HCT116 (cell line): ENCODE measurements at regions not wholly inside any gene's neighbourhood (a gene's known extent, or its start where the extent isn't known, plus 50 kb on each side); places are given as distances from the start of the nearest gene placed in this dataset.

ENCODE experiments used
- ATAC-seq: fragments of 200-7000 bp; cut with Tn5 transposase; 2 replicates; pipeline ENCODE4 v1.9.1; 2020; ENCODE audit warnings: mild to moderate bottlenecking, moderate library complexity
- BruUV-seq: library from RNA; stranded (reverse); fragments of 400-500 nt; replicated peaks from 2 replicates; lab custom pipeline; 2021; lab: Mats Ljungman, UMichigan
- CTCF ChIA-PET: fragments of 300-600 bp; sonication (Branson Sonifier 250); formaldehyde crosslinking; loops from one replicate; lab custom pipeline; 2021; ENCODE audit warnings: antibody characterized with exemption; lab: Charles Lee
- POLR2A ChIA-PET: fragments of 300-600, 350-600 bp; sonication (Branson Sonifier 250); formaldehyde crosslinking; loops from one replicate; lab custom pipeline; 2021; ENCODE audit warnings: antibody characterized with exemption; lab: Charles Lee
- RAD21 ChIA-PET, 2 experiments: fragments of 300-600 bp; sonication (Branson Sonifier 250); formaldehyde crosslinking; loops; one replicate each; lab custom pipeline; 2023; ENCODE audit warnings: low total read pairs in 2 of 2; ENCODE audit not compliant: uncharacterized antibody in 2 of 2, unreplicated experiment in 2 of 2, low non-redundant PET in 1 of 2; lab: Charles Lee
- DNase-seq: peaks from one replicate; pipeline ENCODE4 v3.0.0-alpha.2; 2010; ENCODE audit warnings: low read depth, low spot score
- H2AFZ ChIP-seq: fragments of 200-600 bp; shearing (Covaris generic), sonication (generic); 2 replicates; pipeline ENCODE4 v1.6.1; 2017; ENCODE audit warnings: low read depth, mixed run types, mixed read lengths, antibody characterized with exemption, low read length; ENCODE audit not compliant: poor library complexity, severe bottlenecking
- H3K27ac ChIP-seq: 2 replicates; pipeline ENCODE4 v1.5.1; 2012; ENCODE audit warnings: low read depth, low read length
- H3K27me3 ChIP-seq: fragments of 200-600 bp; sonication (generic); 2 replicates; pipeline ENCODE4 v1.6.1; 2016; ENCODE audit warnings: mixed run types, low read length, mixed read lengths; ENCODE audit not compliant: insufficient read depth
- H3K36me3 ChIP-seq, 2 experiments: fragments of 200-500 bp in 1 of 2; fragments of 200-600 bp in 1 of 2; sonication (Bioruptor generic) in 1 of 2; sonication (generic) in 1 of 2; 2 replicates each; pipeline versions ENCODE4 v1.5.1 to v1.6.1; 2014 to 2016; ENCODE audit warnings: low read length in 2 of 2, inconsistent platforms in 1 of 2, mixed read lengths in 1 of 2, mixed run types in 1 of 2; ENCODE audit not compliant: insufficient read depth in 2 of 2, control insufficient read depth in 1 of 2
- H3K4me1 ChIP-seq, 2 experiments: fragments of 200-600 bp in 1 of 2; sonication (generic) in 1 of 2; 2 replicates each; pipeline versions ENCODE4 v1.5.1 to v1.6.1; 2012 to 2017; ENCODE audit warnings: low read length in 2 of 2, inconsistent platforms in 1 of 2, mild to moderate bottlenecking in 1 of 2, mixed read lengths in 1 of 2, mixed run types in 1 of 2, moderate library complexity in 1 of 2; ENCODE audit not compliant: insufficient read depth in 2 of 2, control insufficient read depth in 1 of 2
- H3K4me2 ChIP-seq: fragments of 200-600 bp; sonication (generic); 2 replicates; pipeline ENCODE4 v1.6.1; 2017; ENCODE audit warnings: mixed run types, low read length, mixed read lengths
- H3K4me3 ChIP-seq, 2 experiments: fragments of 200-600 bp in 1 of 2; sonication (generic) in 1 of 2; replicated peaks in 1 of 2; 2 replicates each; pipeline ENCODE4 v1.5.1; 2011 to 2016; ENCODE audit warnings: low read length in 2 of 2, control low read depth in 1 of 2, low read depth in 1 of 2, mild to moderate bottlenecking in 1 of 2, mixed read lengths in 1 of 2, mixed run types in 1 of 2
- H3K79me2 ChIP-seq: fragments of 200-600 bp; sonication (generic); 2 replicates; pipeline ENCODE4 v1.6.1; 2017; ENCODE audit warnings: mild to moderate bottlenecking, mixed run types, low read length, moderate library complexity, mixed read lengths; ENCODE audit not compliant: insufficient read depth
- H3K9ac ChIP-seq: fragments of 200-600 bp; sonication (generic); 2 replicates; pipeline ENCODE4 v1.6.1; 2016; ENCODE audit warnings: low read length, mixed read lengths
- H3K9me2 ChIP-seq: fragments of 200-600 bp; sonication (generic), shearing (Covaris generic); 2 replicates; pipeline ENCODE4 v1.6.1; 2017; ENCODE audit warnings: mixed run types, mild to moderate bottlenecking, moderate library complexity; ENCODE audit not compliant: insufficient read depth
- H3K9me3 ChIP-seq, 2 experiments: fragments of 200-500 bp in 1 of 2; fragments of 200-600 bp in 1 of 2; sonication (Bioruptor generic) in 1 of 2; sonication (generic) in 1 of 2; 2 replicates each; pipeline ENCODE4 v1.6.1; 2014 to 2017; ENCODE audit warnings: low read length in 2 of 2, mixed read lengths in 2 of 2, inconsistent platforms in 1 of 2, low read depth in 1 of 2, mild to moderate bottlenecking in 1 of 2, mixed run types in 1 of 2, moderate library complexity in 1 of 2; ENCODE audit not compliant: control insufficient read depth in 1 of 2, insufficient read depth in 1 of 2
- H4K20me1 ChIP-seq: fragments of 200-600 bp; sonication (generic), shearing (Covaris generic); 2 replicates; pipeline ENCODE4 v1.6.1; 2017; ENCODE audit warnings: mixed run types, mild to moderate bottlenecking, moderate library complexity; ENCODE audit not compliant: insufficient read depth
- ATF3 ChIP-seq: IDR thresholded peaks from 2 replicates; pipeline ENCODE4 v1.6.1; 2012
- CBX3 ChIP-seq: IDR thresholded peaks from 2 replicates; pipeline ENCODE4 v1.6.1; 2012; ENCODE audit warnings: low read depth
- CEBPB ChIP-seq: IDR thresholded peaks from 2 replicates; pipeline ENCODE4 v1.6.1; 2012; ENCODE audit warnings: low read depth
- CTCF ChIP-seq, 3 experiments: fragments of 200-600 bp in 1 of 3; sonication (generic) in 1 of 3; IDR thresholded peaks in 2 of 3; conservative IDR thresholded peaks in 1 of 3; 2 replicates each; pipeline ENCODE4 v1.5.1; 2012 to 2017; ENCODE audit warnings: low read depth in 2 of 3, low read length in 2 of 3, antibody characterized with exemption in 1 of 3, borderline replicate concordance in 1 of 3, control low read depth in 1 of 3, mild to moderate bottlenecking in 1 of 3, mixed read lengths in 1 of 3, mixed run types in 1 of 3, moderate library complexity in 1 of 3; ENCODE audit not compliant: insufficient read depth in 1 of 3
- ELF1 ChIP-seq: IDR thresholded peaks from 2 replicates; pipeline ENCODE4 v1.6.1; 2012; ENCODE audit warnings: low read depth, borderline replicate concordance
- EZH2 ChIP-seq: fragments of 200-600 bp; sonication (generic); IDR thresholded peaks from 2 replicates; pipeline ENCODE4 v1.6.1; 2017; ENCODE audit warnings: antibody characterized with exemption, mixed run types
- EZH2phosphoT487 ChIP-seq: fragments of 200-600 bp; IDR thresholded peaks from 2 replicates; pipeline ENCODE4 v1.6.1; 2018; ENCODE audit warnings: antibody characterized with exemption, borderline replicate concordance
- FOSL1 ChIP-seq: IDR thresholded peaks from 2 replicates; pipeline ENCODE4 v1.6.1; 2012; ENCODE audit warnings: low read depth
- JUND ChIP-seq: IDR thresholded peaks from 2 replicates; pipeline ENCODE4 v1.6.1; 2012
- POLR2A ChIP-seq: IDR thresholded peaks from 2 replicates; pipeline ENCODE4 v1.7.0; 2011; ENCODE audit warnings: borderline replicate concordance; ENCODE audit not compliant: insufficient read depth, insufficient read length; ENCODE audit errors: extremely low read depth
- SP1 ChIP-seq: IDR thresholded peaks from 2 replicates; pipeline ENCODE4 v1.6.1; 2012; ENCODE audit warnings: low read depth
- ZFX ChIP-seq: fragments of 450-650 bp; IDR thresholded peaks from 2 replicates; pipeline ENCODE4 v1.6.1; 2017
- intact Hi-C: fragments of 100-400 bp; cut with micrococcal nuclease; formaldehyde crosslinking; loops from 2 replicates; pipeline ENCODE4 v1.10.0; 2022

GRCh38 chr7:125098377-125098970 lies 168.8 kb upstream of the POT1 start:
- H3K4me3 ChIP-seq, result no peak overlapping the region
- RAD21 ChIA-PET, result no interaction called here
- no peaks in the 10 kb centered on the region for H3K4me1 ChIP-seq
- intact Hi-C loops, result no loop called here
- no peaks in the 10 kb centered on the region for H3K79me2 ChIP-seq
- H3K4me2 ChIP-seq, result no peak overlapping the region
- POLR2A ChIA-PET, result no interaction called here
- no peaks in the 10 kb centered on the region for H3K36me3 ChIP-seq
- DNase-seq, result no peak
- BruUV-seq, result no TSS peak
- H4K20me1 ChIP-seq, result no peaks in the 10 kb centered on the region
- no peak for TF ChIP-seq ATF3
- no peak for TF ChIP-seq CEBPB
- no peak for TF ChIP-seq CTCF (IDR thresholded peaks at IDR 0.05 in 2 of 3, conservative IDR thresholded peaks at IDR 0.05 in 1 of 3; ENCODE audit: borderline replicate concordance in 1 of 3, insufficient read depth in 1 of 3, low read depth in 2 of 3, low read length in 2 of 3)
- no peak for TF ChIP-seq ZFX
- TF ChIP-seq EZH2, result no peak
- no peak for TF ChIP-seq FOSL1
- no peak for TF ChIP-seq ELF1
- no peak for TF ChIP-seq SP1
- TF ChIP-seq CBX3, result no peak
- TF ChIP-seq POLR2A, result no peak
- TF ChIP-seq JUND, result no peak
- TF ChIP-seq EZH2phosphoT487, result no peak
- TF ChIP-seq, all 23 proteins: peak for 0
- no peaks in the 10 kb centered on the region for H3K9me2 ChIP-seq
- CTCF ChIA-PET, result no interaction called here
- no peak overlapping the region for H3K27ac ChIP-seq
- no peaks in the 10 kb centered on the region for H3K9me3 ChIP-seq
- no peaks in the 10 kb centered on the region for H3K27me3 ChIP-seq
- no peak for ATAC-seq
- no peak overlapping the region for H2AFZ ChIP-seq
- no peak overlapping the region for H3K9ac ChIP-seq
